Prostate gland (tissue), 2 donors: ENCODE measurements at regions not wholly inside any gene's neighbourhood (a gene's known extent, or its start where the extent isn't known, plus 50 kb on each side); places are given as distances from the start of the nearest gene placed in this dataset.

Experiments used
- POLR2A ChIP-seq: fragments of 450-650 bp; IDR thresholded peaks from one replicate; pipeline ENCODE4 v1.6.1; 2016; ENCODE audit warnings: antibody characterized with exemption, mild to moderate bottlenecking
- TF ChIP-seq, protein P1 (sequence below), 4 experiments: fragments of 200-600 bp in 2 of 4; fragments of 450-650 bp in 2 of 4; sonication (generic) in 2 of 4; IDR thresholded peaks; 1 replicate in 3 of 4; 2 replicates in 1 of 4; pipeline ENCODE4 v1.5.1; 2016 to 2019; ENCODE audit warnings: antibody characterized with exemption in 4 of 4, mild to moderate bottlenecking in 2 of 4, moderate library complexity in 2 of 4

DNA sequence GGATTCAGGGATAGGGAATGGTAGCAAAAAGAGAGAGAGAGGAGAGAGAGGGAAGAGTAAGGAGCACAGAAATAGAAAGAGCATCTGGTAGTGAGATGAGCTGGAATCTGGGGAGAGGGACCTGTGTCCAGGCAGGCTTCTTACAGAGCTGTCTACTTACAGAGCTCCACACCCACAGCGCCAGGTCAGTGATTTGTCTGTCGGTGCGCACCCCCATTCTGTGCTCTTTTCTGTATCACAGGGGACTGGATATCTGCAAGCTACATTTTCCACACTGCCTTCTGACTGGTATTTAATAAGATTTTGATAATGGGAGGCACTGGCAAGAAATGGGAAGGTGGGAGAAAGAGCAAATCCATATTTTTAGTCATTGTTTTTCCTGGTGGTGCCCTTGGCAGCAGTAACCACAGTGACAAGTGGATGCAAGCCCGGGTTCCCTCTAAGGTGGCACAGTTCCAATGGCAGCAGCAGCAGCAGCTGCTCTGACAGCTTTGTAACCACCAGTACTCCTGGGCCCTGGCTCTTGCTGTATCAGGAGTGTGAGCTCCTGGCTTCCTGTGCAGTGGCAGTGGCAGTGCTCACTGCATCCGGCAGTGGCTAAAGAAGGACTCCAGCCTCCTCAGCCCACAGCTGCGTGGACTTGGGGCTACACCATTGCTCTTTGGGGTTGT lies 300.5 kb downstream of the TRIML1 start:
- TF ChIP-seq POLR2A, result no peak
- TF ChIP-seq, protein P1, sequence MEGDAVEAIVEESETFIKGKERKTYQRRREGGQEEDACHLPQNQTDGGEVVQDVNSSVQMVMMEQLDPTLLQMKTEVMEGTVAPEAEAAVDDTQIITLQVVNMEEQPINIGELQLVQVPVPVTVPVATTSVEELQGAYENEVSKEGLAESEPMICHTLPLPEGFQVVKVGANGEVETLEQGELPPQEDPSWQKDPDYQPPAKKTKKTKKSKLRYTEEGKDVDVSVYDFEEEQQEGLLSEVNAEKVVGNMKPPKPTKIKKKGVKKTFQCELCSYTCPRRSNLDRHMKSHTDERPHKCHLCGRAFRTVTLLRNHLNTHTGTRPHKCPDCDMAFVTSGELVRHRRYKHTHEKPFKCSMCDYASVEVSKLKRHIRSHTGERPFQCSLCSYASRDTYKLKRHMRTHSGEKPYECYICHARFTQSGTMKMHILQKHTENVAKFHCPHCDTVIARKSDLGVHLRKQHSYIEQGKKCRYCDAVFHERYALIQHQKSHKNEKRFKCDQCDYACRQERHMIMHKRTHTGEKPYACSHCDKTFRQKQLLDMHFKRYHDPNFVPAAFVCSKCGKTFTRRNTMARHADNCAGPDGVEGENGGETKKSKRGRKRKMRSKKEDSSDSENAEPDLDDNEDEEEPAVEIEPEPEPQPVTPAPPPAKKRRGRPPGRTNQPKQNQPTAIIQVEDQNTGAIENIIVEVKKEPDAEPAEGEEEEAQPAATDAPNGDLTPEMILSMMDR (IDR thresholded peaks at IDR 0.05), result no peak
